Activated naive CD4-positive, alpha-beta T cell treated with anti-CD3 and anti-CD28 coated beads for 36 hours (primary cell): ENCODE measurements at regions not wholly inside any gene's neighbourhood (a gene's known extent, or its start where the extent isn't known, plus 50 kb on each side); places are given as distances from the start of the nearest gene placed in this dataset.
"Not testable (repeated sequence)": the region's sequence is repeated elsewhere in the genome, so short reads cannot be mapped to it uniquely, and the experiment has no call there.

Source experiments
- CTCF ChIA-PET: fragments of 350-600 bp; sonication (Branson Sonifier 250); formaldehyde crosslinking; loops from one replicate; lab custom pipeline; 2021; ENCODE audit warnings: antibody characterized with exemption; lab: Charles Lee
- DNase-seq: peaks from one replicate; pipeline ENCODE4 v3.0.0-alpha.2; 2020
- H3K27ac Mint-ChIP-seq: one replicate; pipeline ENCODE4 v1.8.0; 2021; ENCODE audit warnings: mild to moderate bottlenecking, mixed read lengths
- H3K27me3 Mint-ChIP-seq: one replicate; pipeline ENCODE4 v1.8.0; 2021; ENCODE audit warnings: low read depth, mixed read lengths
- H3K36me3 Mint-ChIP-seq: one replicate; pipeline ENCODE4 v1.8.0; 2021; ENCODE audit warnings: low read depth, mixed read lengths
- H3K4me1 Mint-ChIP-seq: one replicate; pipeline ENCODE4 v1.8.0; 2021; ENCODE audit warnings: low read depth, mixed read lengths
- H3K4me3 Mint-ChIP-seq: one replicate; pipeline ENCODE4 v1.8.0; 2021; ENCODE audit warnings: mild to moderate bottlenecking, moderate library complexity, mixed read lengths
- H3K9me3 Mint-ChIP-seq: one replicate; pipeline ENCODE4 v1.8.0; 2021; ENCODE audit warnings: mixed read lengths
- intact Hi-C: fragments of 100-400 bp; cut with micrococcal nuclease; formaldehyde crosslinking; loops from one replicate; pipeline ENCODE4 v1.15.1; 2023

DNA sequence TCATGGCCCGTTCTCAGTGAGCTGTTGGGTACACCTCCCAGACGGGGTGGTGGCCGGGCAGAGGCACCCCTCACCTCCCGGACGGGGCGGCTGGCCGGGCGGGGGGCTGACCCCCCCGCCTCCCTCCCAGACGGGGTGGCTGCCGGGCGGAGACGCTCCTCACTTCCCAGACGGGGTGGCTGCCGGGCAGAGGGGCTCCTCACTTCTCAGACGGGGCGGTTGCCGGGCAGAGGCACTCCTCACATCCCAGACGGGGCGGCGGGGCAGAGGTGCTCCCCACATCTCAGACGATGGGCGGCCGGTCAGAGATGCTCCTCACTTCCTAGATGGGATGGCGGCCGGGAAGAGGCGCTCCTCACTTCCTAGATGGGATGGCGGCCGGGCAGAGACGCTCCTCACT is 129.7 kb upstream of the DAAM1 start:
- H3K27ac Mint-ChIP-seq, H3K27me3 Mint-ChIP-seq, H3K9me3 Mint-ChIP-seq, DNase-seq, CTCF ChIA-PET, H3K36me3 Mint-ChIP-seq, H3K4me1 Mint-ChIP-seq, H3K4me3 Mint-ChIP-seq: not testable (repeated sequence)
- intact Hi-C loops = loop anchor here (5.0 kb wide), 1 partner anchor 631 kb away; the partner anchor contains the start of genes KIAA0586 and TIMM9

GRCh38 chr14:59060841-59061240 is 127.6 kb upstream of the DAAM1 start:
- Mint-ChIP-seq H3K36me3 (no peaks in the 10 kb centered on the region), H3K27me3 (no peaks in the 10 kb centered on the region), H3K9me3 (peaks cover 7% of the 10 kb centered on the region), H3K4me1 (no peaks in the 10 kb centered on the region), H3K27ac (no peak overlapping the region), H3K4me3 (no peak overlapping the region)
- DNase-seq = no peak
- intact Hi-C loops = no loop called here
- CTCF ChIA-PET = no interaction called here

GRCh38 chr14:59061292-59061691 is 127.2 kb upstream of the DAAM1 start:
- Mint-ChIP-seq H3K36me3 (no peaks in the 10 kb centered on the region), H3K4me1 (no peaks in the 10 kb centered on the region), H3K27me3 (no peaks in the 10 kb centered on the region), H3K27ac (no peak overlapping the region), H3K9me3 (peaks cover 7% of the 10 kb centered on the region), H3K4me3 (no peak overlapping the region)
- CTCF ChIA-PET = interaction anchor here (0.6 kb wide), 1 partner anchor 70 kb away, joined by 3 read pairs; no protein-coding TSS in a partner anchor
- intact Hi-C loops = no loop called here
- DNase-seq = no peak

DNA sequence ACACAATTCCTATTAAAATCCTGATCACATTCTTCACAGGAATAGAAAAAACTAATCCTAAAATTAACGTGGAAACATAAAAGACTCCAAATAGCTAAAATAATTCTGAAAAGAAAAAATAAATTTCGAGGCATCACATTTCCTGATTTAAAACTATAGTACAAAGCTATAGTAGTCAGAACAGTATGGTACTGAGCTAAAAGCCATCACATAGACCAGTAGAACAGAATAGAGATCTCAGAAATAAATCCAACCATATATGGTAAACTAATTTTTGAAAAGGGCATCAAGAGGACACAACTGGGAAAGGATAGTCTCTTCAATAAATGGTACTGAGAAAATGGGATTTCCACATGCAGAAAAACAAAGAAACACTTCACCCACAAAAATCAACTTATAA is 125.2 kb upstream of the DAAM1 start:
- no peak overlapping the region for H3K4me3 Mint-ChIP-seq
- DNase-seq = no peak
- H3K9me3 Mint-ChIP-seq = peaks cover 7% of the 10 kb centered on the region
- H3K4me1 Mint-ChIP-seq = no peaks in the 10 kb centered on the region
- no peaks in the 10 kb centered on the region for H3K27me3 Mint-ChIP-seq
- intact Hi-C loops = no loop called here
- CTCF ChIA-PET = no interaction called here
- H3K36me3 Mint-ChIP-seq = no peaks in the 10 kb centered on the region
- H3K27ac Mint-ChIP-seq = no peak overlapping the region

- Mint-ChIP-seq H3K9me3 (peaks cover 5% of the 10 kb centered on the region), H3K4me1 (no peaks in the 10 kb centered on the region), H3K4me3 (no peak overlapping the region), H3K27ac (no peak overlapping the region), H3K36me3 (no peaks in the 10 kb centered on the region), H3K27me3 (peaks cover 3% of the 10 kb centered on the region)
- intact Hi-C loops = no loop called here
- CTCF ChIA-PET = no interaction called here
- DNase-seq = no peak
Observed at GRCh38 chr14:59067127-59067894, 121.2 kb upstream of the DAAM1 start.

- intact Hi-C loops = no loop called here
Observed at GRCh38 chr14:59069163-59069854, 119.2 kb upstream of the DAAM1 start.

DNA sequence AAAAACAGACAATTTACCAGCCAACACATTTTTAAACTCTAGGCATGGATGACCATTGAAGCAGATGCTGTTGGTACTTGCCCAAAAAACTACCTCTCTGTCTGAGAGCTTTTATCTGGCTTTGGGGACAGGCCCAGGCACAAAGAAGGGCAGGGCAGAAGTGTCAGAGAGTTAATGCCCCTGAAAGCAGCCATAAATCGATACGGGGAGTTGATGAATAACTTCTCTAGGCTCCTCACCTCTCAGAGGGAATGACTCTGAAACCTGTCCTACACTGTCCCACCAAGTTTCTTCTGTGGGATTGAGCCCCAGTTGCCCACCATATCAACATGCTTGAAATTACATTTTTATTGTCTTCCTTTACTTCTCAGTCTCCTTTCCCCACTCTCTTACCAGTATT is 113.0 kb upstream of the DAAM1 start:
- Mint-ChIP-seq H3K9me3 (no peaks in the 10 kb centered on the region), H3K4me1 (no peaks in the 10 kb centered on the region), H3K36me3 (peaks cover 1% of the 10 kb centered on the region)

More at GRCh38 chr14:59069163-59069854, 119.2 kb upstream of the DAAM1 start:
- Mint-ChIP-seq H3K4me1 (no peaks in the 10 kb centered on the region), H3K27me3 (peaks cover 6% of the 10 kb centered on the region), H3K9me3 (no peaks in the 10 kb centered on the region), H3K36me3 (peaks cover 1% of the 10 kb centered on the region), H3K27ac (no peak overlapping the region), H3K4me3 (no peak overlapping the region)
- CTCF ChIA-PET = no interaction called here
- no peak for DNase-seq

DNA sequence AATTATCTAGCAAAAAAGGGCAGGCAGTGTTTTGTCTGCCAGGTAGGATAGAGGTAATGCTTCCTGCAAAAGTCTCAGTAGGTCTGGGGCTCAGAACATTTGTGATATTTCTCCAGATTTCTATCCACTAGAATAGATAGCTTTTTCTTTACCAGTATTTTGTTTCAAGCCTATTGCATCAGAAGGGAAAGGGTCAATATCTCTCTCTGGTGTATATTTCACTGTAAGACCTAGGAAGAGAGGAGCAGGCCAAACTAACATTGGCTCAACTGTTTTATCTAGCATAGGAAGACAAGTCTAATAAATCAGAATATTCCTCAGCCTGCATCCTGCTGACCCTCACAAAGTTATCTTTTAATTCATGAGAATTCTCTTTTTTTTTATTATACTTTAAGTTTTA is 106.7 kb upstream of the DAAM1 start:
- CTCF ChIA-PET = no interaction called here

More for the DNA sequence above, 113.0 kb upstream of the DAAM1 start:
- intact Hi-C loops = no loop called here
- peaks cover 9% of the 10 kb centered on the region for H3K27me3 Mint-ChIP-seq
- no peak overlapping the region for H3K27ac Mint-ChIP-seq
- CTCF ChIA-PET = no interaction called here
- DNase-seq = no peak
- H3K4me3 Mint-ChIP-seq = no peak overlapping the region

DNA sequence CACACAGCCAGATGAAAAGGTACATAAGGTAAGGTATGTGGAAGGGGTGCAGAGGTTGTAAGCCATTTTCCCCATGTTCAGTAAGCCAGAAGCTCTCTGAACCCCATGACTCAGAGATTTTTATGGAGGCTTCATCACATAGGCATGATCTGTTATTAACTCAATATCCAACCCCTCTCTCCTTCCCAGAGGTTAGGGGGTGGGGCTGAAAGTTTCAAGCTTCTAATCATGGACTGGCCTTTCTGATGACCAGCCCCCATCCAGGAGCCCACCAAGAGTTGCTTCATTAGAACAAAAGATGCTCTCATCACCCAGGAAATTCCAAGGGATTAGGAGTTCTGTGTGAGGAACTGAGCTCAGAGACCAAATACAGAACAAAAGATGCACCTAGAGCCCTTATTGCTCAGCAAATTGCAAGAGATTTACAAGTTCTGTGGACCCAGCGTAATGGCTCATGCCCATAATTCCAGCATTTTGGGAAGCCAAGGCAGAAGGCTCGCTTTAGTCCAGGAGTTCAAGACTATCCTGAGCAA is 103.2 kb upstream of the DAAM1 start:
- no peak for DNase-seq
- intact Hi-C loops = no loop called here
- Mint-ChIP-seq H3K4me3 (no peak overlapping the region), H3K27me3 (peaks cover 11% of the 10 kb centered on the region), H3K36me3 (no peaks in the 10 kb centered on the region), H3K9me3 (no peaks in the 10 kb centered on the region), H3K4me1 (no peaks in the 10 kb centered on the region), H3K27ac (no peak overlapping the region)
- CTCF ChIA-PET = interaction anchor here (0.8 kb wide), 1 partner anchor 16 kb away, joined by 3 read pairs; no protein-coding TSS in a partner anchor

More for the DNA sequence above, 106.7 kb upstream of the DAAM1 start:
- DNase-seq = no peak
- no peaks in the 10 kb centered on the region for H3K9me3 Mint-ChIP-seq
- H3K36me3 Mint-ChIP-seq = no peaks in the 10 kb centered on the region
- peaks cover 13% of the 10 kb centered on the region for H3K27me3 Mint-ChIP-seq
- no peak overlapping the region for H3K4me3 Mint-ChIP-seq
- H3K4me1 Mint-ChIP-seq = no peaks in the 10 kb centered on the region
- intact Hi-C loops = no loop called here
- H3K27ac Mint-ChIP-seq = no peak overlapping the region

DNA sequence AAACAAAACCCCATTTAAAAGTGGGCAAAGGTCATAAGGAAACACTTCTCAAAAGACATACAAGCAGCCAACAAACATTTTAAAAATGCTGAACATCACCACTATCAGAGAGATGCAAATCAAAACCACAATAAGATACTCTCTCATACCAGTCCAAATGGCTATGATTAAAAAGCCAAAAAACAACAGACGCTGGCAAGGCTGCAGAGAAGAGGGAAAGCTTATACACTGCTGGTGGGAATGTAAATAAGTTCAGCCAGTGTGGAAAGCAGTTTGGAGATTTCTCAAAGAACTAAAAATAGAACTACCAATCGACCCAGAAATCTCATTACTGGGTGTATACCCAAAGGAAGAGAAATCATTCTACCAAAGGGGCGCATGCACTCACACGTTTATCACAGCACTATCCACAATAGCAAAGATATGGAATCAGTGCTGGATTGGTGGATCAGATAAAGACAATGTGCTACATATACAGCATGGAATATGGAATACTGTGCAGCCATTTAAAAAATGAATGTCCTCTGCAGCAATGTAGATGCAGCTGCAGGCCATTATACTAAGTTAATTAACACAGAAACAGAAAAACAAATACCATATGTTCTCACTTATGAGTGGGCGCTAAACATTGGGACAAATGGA is 102.1 kb upstream of the DAAM1 start:
- no peaks in the 10 kb centered on the region for H3K9me3 Mint-ChIP-seq
- H3K4me1 Mint-ChIP-seq = no peaks in the 10 kb centered on the region
- no peaks in the 10 kb centered on the region for H3K36me3 Mint-ChIP-seq
- intact Hi-C loops = no loop called here
- no peak overlapping the region for H3K27ac Mint-ChIP-seq
- DNase-seq = no peak
- H3K4me3 Mint-ChIP-seq = no peak overlapping the region
- CTCF ChIA-PET = no interaction called here
- peaks cover 10% of the 10 kb centered on the region for H3K27me3 Mint-ChIP-seq

GRCh38 chr14:59087240-59087639 is 101.2 kb upstream of the DAAM1 start:
- no peak overlapping the region for H3K4me3 Mint-ChIP-seq
- H3K36me3 Mint-ChIP-seq = no peaks in the 10 kb centered on the region
- CTCF ChIA-PET = no interaction called here
- no peaks in the 10 kb centered on the region for H3K4me1 Mint-ChIP-seq
- no peaks in the 10 kb centered on the region for H3K9me3 Mint-ChIP-seq
- no peak for DNase-seq
- intact Hi-C loops = no loop called here
- no peak overlapping the region for H3K27ac Mint-ChIP-seq
- H3K27me3 Mint-ChIP-seq = peaks cover 8% of the 10 kb centered on the region

DNA sequence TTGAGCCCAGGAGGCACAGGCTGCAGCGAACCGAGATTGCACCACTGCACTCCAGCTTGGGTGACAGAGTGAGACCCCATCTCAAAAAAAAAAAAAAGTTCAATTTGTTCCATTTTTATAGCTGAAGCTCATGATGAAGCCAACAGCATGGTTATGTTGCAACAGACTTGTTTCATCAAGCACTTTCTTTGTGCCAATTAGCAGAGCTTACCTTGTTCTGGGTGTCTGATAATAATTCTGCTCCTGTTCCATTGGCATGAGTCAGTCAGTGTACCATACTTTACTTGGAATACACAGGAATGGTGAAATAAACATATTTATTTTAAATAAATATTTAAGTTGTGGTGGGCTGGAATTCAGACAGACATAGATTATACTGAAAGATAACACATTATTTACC is 100.8 kb upstream of the DAAM1 start:
- Mint-ChIP-seq H3K27ac (no peak overlapping the region), H3K4me1 (no peaks in the 10 kb centered on the region), H3K4me3 (no peak overlapping the region), H3K27me3 (peaks cover 11% of the 10 kb centered on the region), H3K36me3 (no peaks in the 10 kb centered on the region), H3K9me3 (no peaks in the 10 kb centered on the region)
- CTCF ChIA-PET = no interaction called here
- DNase-seq = no peak
- intact Hi-C loops = no loop called here
